Type B pancreatic cell (in vitro differentiated cells): ENCODE measurements at regions not wholly inside any gene's neighbourhood (a gene's known extent, or its start where the extent isn't known, plus 50 kb on each side); places are given as distances from the start of the nearest gene placed in this dataset.

Experiments used
- DNase-seq: peaks from one replicate; pipeline ENCODE4 v3.0.0; 2021; ENCODE audit warnings: mixed read lengths; ENCODE audit not compliant: unreplicated experiment; ENCODE audit errors: extremely low spot score
- H3K27ac Mint-ChIP-seq: 2 replicates; pipeline ENCODE4 v1.8.0; 2021; ENCODE audit warnings: mild to moderate bottlenecking, mixed read lengths
- H3K27me3 Mint-ChIP-seq: 2 replicates; pipeline ENCODE4 v1.8.0; 2021; ENCODE audit warnings: mixed read lengths
- H3K36me3 Mint-ChIP-seq: 2 replicates; pipeline ENCODE4 v1.8.0; 2021; ENCODE audit warnings: mixed read lengths
- H3K4me1 Mint-ChIP-seq: one replicate; pipeline ENCODE4 v1.8.0; 2021; ENCODE audit warnings: mixed read lengths; ENCODE audit not compliant: unreplicated experiment
- H3K4me3 Mint-ChIP-seq: 2 replicates; pipeline ENCODE4 v1.8.0; 2021; ENCODE audit warnings: mild to moderate bottlenecking, mixed read lengths
- H3K9me3 Mint-ChIP-seq: 2 replicates; pipeline ENCODE4 v1.8.0; 2021; ENCODE audit warnings: mixed read lengths
- TF ChIP-seq, protein P1 (sequence below): fragments of 200-600 bp; sonication (generic); conservative IDR thresholded peaks from 2 replicates; pipeline ENCODE4 v1.5.0; 2021; ENCODE audit warnings: antibody characterized with exemption, mild to moderate bottlenecking

DNA sequence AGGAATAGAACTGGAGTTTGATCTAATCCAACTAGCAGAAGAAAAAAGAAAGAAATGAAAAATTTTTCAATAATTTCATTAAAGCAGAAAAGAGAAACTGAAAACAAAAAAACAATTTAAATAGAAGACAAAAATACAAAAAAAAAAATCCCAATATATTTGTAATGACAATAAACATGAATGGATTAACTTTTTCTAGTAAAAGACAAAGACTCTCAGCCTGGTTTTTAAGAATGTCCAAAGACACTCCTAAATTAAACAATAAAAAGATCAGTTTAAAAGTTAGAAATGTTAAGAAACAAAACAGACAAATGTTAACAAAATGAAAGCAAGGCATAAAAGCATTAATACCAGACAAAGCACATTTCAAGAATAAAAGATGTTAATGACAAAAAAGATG is 50.3 kb upstream of the ME3 start:
- Mint-ChIP-seq H3K4me3 (no peak overlapping the region), H3K9me3 (no peaks in the 10 kb centered on the region), H3K4me1 (peaks cover 16% of the 10 kb centered on the region), H3K27ac (no peak overlapping the region), H3K27me3 (no peaks in the 10 kb centered on the region), H3K36me3 (no peaks in the 10 kb centered on the region)
- TF ChIP-seq, protein P1, sequence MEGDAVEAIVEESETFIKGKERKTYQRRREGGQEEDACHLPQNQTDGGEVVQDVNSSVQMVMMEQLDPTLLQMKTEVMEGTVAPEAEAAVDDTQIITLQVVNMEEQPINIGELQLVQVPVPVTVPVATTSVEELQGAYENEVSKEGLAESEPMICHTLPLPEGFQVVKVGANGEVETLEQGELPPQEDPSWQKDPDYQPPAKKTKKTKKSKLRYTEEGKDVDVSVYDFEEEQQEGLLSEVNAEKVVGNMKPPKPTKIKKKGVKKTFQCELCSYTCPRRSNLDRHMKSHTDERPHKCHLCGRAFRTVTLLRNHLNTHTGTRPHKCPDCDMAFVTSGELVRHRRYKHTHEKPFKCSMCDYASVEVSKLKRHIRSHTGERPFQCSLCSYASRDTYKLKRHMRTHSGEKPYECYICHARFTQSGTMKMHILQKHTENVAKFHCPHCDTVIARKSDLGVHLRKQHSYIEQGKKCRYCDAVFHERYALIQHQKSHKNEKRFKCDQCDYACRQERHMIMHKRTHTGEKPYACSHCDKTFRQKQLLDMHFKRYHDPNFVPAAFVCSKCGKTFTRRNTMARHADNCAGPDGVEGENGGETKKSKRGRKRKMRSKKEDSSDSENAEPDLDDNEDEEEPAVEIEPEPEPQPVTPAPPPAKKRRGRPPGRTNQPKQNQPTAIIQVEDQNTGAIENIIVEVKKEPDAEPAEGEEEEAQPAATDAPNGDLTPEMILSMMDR: no peak
- no peak for DNase-seq
